Hepatocyte (in vitro differentiated cells): ENCODE measurements at regions not wholly inside any gene's neighbourhood (a gene's known extent, or its start where the extent isn't known, plus 50 kb on each side); places are given as distances from the start of the nearest gene placed in this dataset.

Experiments used
- DNase-seq: peaks from one replicate; pipeline ENCODE4 v3.0.0-alpha.2; 2016; ENCODE audit warnings: low spot score
- H2AFZ ChIP-seq: fragments of 200-600 bp; sonication (generic); 2 replicates; pipeline ENCODE4 v1.6.0; 2016; ENCODE audit warnings: antibody characterized with exemption, mild to moderate bottlenecking
- H3K27ac ChIP-seq: fragments of 200-600 bp; sonication (generic); 2 replicates; pipeline ENCODE4 v1.5.1; 2016; ENCODE audit warnings: mild to moderate bottlenecking
- H3K27me3 ChIP-seq: fragments of 200-600 bp; sonication (generic); 2 replicates; pipeline ENCODE4 v1.6.1; 2016
- H3K36me3 ChIP-seq: fragments of 200-600 bp; sonication (generic); replicated peaks from 2 replicates; pipeline ENCODE4 v1.5.1; 2016; ENCODE audit warnings: low read depth; ENCODE audit not compliant: insufficient read depth
- H3K4me1 ChIP-seq: fragments of 200-600 bp; sonication (generic); 2 replicates; pipeline ENCODE4 v1.5.1; 2016; ENCODE audit warnings: mild to moderate bottlenecking, moderate library complexity; ENCODE audit not compliant: insufficient read depth
- H3K4me2 ChIP-seq: fragments of 200-600 bp; sonication (generic); 2 replicates; pipeline ENCODE4 v1.6.0; 2016
- H3K4me3 ChIP-seq: fragments of 200-600 bp; sonication (generic); 2 replicates; pipeline ENCODE4 v1.5.1; 2016; ENCODE audit warnings: mild to moderate bottlenecking
- H3K79me2 ChIP-seq: fragments of 200-600 bp; sonication (generic); 2 replicates; pipeline ENCODE4 v1.6.0; 2017; ENCODE audit warnings: mild to moderate bottlenecking
- H3K9me2 ChIP-seq: fragments of 200-600 bp; sonication (generic); replicated peaks from 2 replicates; pipeline ENCODE4 v1.6.0; 2017; ENCODE audit warnings: mild to moderate bottlenecking; ENCODE audit not compliant: insufficient read depth
- H3K9me3 ChIP-seq: fragments of 200-600 bp; sonication (generic); 2 replicates; pipeline ENCODE4 v1.5.1; 2016; ENCODE audit warnings: low read depth, mild to moderate bottlenecking
- H4K20me1 ChIP-seq: fragments of 200-600 bp; sonication (generic); 2 replicates; pipeline ENCODE4 v1.6.0; 2016; ENCODE audit warnings: mild to moderate bottlenecking; ENCODE audit not compliant: insufficient read depth, poor library complexity, severe bottlenecking
- EZH2 ChIP-seq: fragments of 200-600 bp; sonication (generic); IDR thresholded peaks from 2 replicates; pipeline ENCODE4 v1.6.1; 2016; ENCODE audit warnings: antibody characterized with exemption, mild to moderate bottlenecking, borderline replicate concordance
- EZH2phosphoT487 ChIP-seq: fragments of 200-600 bp; sonication (generic); IDR thresholded peaks from one replicate; pipeline ENCODE4 v1.6.1; 2018; ENCODE audit warnings: antibody characterized with exemption, mild to moderate bottlenecking, low read depth, moderate library complexity; ENCODE audit not compliant: unreplicated experiment, severe bottlenecking
- WGBS: methylation state at CpG from one replicate; pipeline ENCODE4 v1.1.6; 2016; ENCODE audit warnings: low lambda C conversion rate; ENCODE audit errors: missing lambda C conversion rate; 5-methylcytosine and 5-hydroxymethylcytosine counted together
- TF ChIP-seq, protein P1 (sequence below): fragments of 200-600 bp; sonication (generic); IDR thresholded peaks from 2 replicates; pipeline ENCODE4 v1.5.1; 2016; ENCODE audit warnings: antibody characterized with exemption, mild to moderate bottlenecking; ENCODE audit not compliant: poor library complexity

DNA sequence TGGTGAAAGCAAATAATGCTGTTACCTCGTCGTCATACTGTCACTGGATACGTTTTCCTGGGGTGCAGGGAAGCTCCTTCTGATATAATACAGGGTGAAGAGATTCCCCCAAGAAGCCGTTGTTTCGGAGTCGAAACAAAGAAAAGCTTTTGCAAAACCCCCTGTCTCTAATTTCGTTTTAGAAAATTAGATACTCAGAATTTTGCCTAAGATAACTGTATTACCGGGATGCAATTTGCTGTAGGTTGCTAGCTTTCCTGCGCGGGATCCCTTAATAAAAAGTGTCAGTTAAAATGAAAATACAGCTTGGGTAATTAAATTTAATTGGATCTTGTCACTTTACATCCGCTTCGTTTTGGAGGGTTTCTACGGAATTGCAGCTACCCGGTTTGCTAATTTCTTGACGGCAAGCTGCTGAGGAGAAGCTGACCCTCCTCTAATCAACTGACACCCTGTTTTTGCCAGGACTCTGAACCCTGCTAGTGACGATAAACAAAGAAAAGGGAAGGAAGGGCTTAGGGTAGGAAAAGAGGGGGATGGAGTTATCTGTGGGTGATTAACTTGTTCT lies 174.6 kb downstream of the SHOX start:
- Histone ChIP-seq H2AFZ (no peak overlapping the region), H3K4me1 (no peaks in the 10 kb centered on the region), H4K20me1 (no peaks in the 10 kb centered on the region), H3K27ac (no peak overlapping the region), H3K79me2 (no peaks in the 10 kb centered on the region), H3K4me2 (no peak overlapping the region), H3K36me3 (no peaks in the 10 kb centered on the region), H3K27me3 (no peaks in the 10 kb centered on the region), H3K4me3 (no peak overlapping the region), H3K9me2 (no peaks in the 10 kb centered on the region), H3K9me3 (no peaks in the 10 kb centered on the region)
- TF ChIP-seq EZH2 (no peak), EZH2phosphoT487 (no peak)
- TF ChIP-seq, protein P1, sequence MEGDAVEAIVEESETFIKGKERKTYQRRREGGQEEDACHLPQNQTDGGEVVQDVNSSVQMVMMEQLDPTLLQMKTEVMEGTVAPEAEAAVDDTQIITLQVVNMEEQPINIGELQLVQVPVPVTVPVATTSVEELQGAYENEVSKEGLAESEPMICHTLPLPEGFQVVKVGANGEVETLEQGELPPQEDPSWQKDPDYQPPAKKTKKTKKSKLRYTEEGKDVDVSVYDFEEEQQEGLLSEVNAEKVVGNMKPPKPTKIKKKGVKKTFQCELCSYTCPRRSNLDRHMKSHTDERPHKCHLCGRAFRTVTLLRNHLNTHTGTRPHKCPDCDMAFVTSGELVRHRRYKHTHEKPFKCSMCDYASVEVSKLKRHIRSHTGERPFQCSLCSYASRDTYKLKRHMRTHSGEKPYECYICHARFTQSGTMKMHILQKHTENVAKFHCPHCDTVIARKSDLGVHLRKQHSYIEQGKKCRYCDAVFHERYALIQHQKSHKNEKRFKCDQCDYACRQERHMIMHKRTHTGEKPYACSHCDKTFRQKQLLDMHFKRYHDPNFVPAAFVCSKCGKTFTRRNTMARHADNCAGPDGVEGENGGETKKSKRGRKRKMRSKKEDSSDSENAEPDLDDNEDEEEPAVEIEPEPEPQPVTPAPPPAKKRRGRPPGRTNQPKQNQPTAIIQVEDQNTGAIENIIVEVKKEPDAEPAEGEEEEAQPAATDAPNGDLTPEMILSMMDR, result no peak
- WGBS, result 58% methylated on average over 16 of the region's 16 CpGs
- no peak for DNase-seq

DNA sequence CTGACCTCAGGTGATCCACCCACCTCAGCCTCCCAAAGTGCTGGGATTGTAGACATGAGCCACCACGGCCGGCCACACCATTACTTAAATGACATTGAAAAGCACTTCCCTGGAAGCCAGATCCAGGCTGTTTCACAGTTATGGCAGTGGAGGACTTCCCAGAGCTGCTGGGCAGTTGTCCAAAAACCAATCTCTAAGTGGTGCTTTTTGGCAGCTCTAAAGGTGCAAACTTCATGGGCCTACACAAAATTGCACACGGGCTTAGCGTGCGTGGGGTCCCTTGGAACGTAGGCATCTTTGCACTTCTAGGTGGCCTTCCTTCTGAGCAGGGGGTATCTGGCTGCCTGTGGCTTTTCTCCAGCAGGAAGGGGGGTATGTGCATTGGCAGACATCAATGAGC lies 172.3 kb downstream of the SHOX start:
- Histone ChIP-seq H3K27me3 (no peaks in the 10 kb centered on the region), H3K79me2 (no peaks in the 10 kb centered on the region), H3K36me3 (no peaks in the 10 kb centered on the region), H3K4me3 (no peak overlapping the region), H3K9me3 (no peaks in the 10 kb centered on the region), H3K9me2 (no peaks in the 10 kb centered on the region), H3K4me1 (no peaks in the 10 kb centered on the region), H3K27ac (no peak overlapping the region), H2AFZ (no peak overlapping the region), H4K20me1 (no peaks in the 10 kb centered on the region), H3K4me2 (no peak overlapping the region)
- WGBS, result 89% methylated on average over 6 of the region's 6 CpGs
- TF ChIP-seq EZH2phosphoT487 (no peak), EZH2 (no peak)
- TF ChIP-seq, protein P1, result no peak
- DNase-seq, result no peak

DNA sequence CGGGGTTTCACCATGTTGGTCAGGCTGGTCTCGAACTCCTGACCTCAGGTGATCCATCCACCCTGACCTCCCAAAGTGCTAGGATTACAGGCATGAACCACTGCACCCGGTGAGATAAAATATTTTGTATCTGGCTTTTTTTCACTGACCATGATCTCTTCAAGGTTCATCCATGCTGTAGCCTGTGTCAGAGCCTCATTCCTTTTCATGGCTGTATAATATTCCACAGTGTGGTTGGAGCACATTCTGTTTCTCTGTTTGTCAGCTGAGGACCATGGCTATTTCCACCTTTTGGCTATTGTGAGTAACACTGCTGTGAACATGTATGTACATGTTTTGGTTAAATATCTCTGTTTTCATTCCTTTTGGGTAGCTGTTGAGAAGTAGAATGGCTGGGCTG lies 169.2 kb downstream of the SHOX start:
- H3K4me2 ChIP-seq, result no peak overlapping the region

More for the DNA sequence above, 169.2 kb downstream of the SHOX start:
- no peak overlapping the region for H2AFZ ChIP-seq
- TF ChIP-seq EZH2phosphoT487 (no peak), EZH2 (no peak)
- TF ChIP-seq, protein P1, result no peak
- H3K4me3 ChIP-seq, result no peak overlapping the region
- H4K20me1 ChIP-seq, result no peaks in the 10 kb centered on the region
- H3K27me3 ChIP-seq, result no peaks in the 10 kb centered on the region
- H3K27ac ChIP-seq, result no peak overlapping the region
- WGBS, result 96% methylated on average over 3 of the region's 3 CpGs
- no peaks in the 10 kb centered on the region for H3K9me3 ChIP-seq
- H3K9me2 ChIP-seq, result no peaks in the 10 kb centered on the region
- DNase-seq, result no peak
- H3K79me2 ChIP-seq, result no peaks in the 10 kb centered on the region
- H3K4me1 ChIP-seq, result no peaks in the 10 kb centered on the region
- H3K36me3 ChIP-seq, result no peaks in the 10 kb centered on the region
